CD14-positive monocyte (primary cell): ENCODE measurements at regions not wholly inside any gene's neighbourhood (a gene's known extent, or its start where the extent isn't known, plus 50 kb on each side); places are given as distances from the start of the nearest gene placed in this dataset.

Source experiments
- DNase-seq, 3 donors: peaks; one replicate each; pipeline ENCODE4 v3.0.0-alpha.2; 2011 to 2022
- H2AFZ ChIP-seq: 2 replicates; pipeline ENCODE4 v1.6.0; 2012; ENCODE audit warnings: mild to moderate bottlenecking, low read depth, low read length, inconsistent platforms; ENCODE audit not compliant: insufficient read depth, poor library complexity, severe bottlenecking
- H3K27ac ChIP-seq, 2 donors: 1 replicate in 1 of 2; 2 replicates in 1 of 2; pipeline ENCODE4 v1.5.1; 2012 to 2013; ENCODE audit warnings: low read length in 2 of 2, control low read depth in 1 of 2, inconsistent platforms in 1 of 2, low read depth in 1 of 2, mild to moderate bottlenecking in 1 of 2
- H3K27me3 ChIP-seq, 2 donors: one replicate each; pipeline versions ENCODE4 v1.6.0 to v1.6.1; 2011 to 2013; ENCODE audit warnings: low read length in 2 of 2; ENCODE audit not compliant: control insufficient read depth in 2 of 2, insufficient read depth in 2 of 2
- H3K36me3 ChIP-seq, 2 donors: replicated peaks in 1 of 2; 1 replicate in 1 of 2; 2 replicates in 1 of 2; pipeline versions ENCODE4 v1.5.1 to v1.6.1; 2012 to 2013; ENCODE audit warnings: low read length in 2 of 2, control low read depth in 1 of 2, inconsistent platforms in 1 of 2, mild to moderate bottlenecking in 1 of 2; ENCODE audit not compliant: insufficient read depth in 2 of 2, control insufficient read depth in 1 of 2
- H3K4me1 ChIP-seq, 2 donors: 1 replicate in 1 of 2; 2 replicates in 1 of 2; pipeline versions ENCODE4 v1.5.1 to v1.6.1; 2012 to 2013; ENCODE audit warnings: low read length in 2 of 2, control low read depth in 1 of 2, inconsistent platforms in 1 of 2, mild to moderate bottlenecking in 1 of 2, moderate library complexity in 1 of 2; ENCODE audit not compliant: insufficient read depth in 2 of 2, control insufficient read depth in 1 of 2
- H3K4me2 ChIP-seq: replicated peaks from 2 replicates; pipeline ENCODE3; 2012; ENCODE audit warnings: low read length, moderate library complexity, mild to moderate bottlenecking; ENCODE audit not compliant: poor library complexity, severe bottlenecking; ENCODE audit errors: extremely low read depth
- H3K4me3 ChIP-seq, 3 experiments: fragments of 200-600 bp in 1 of 3; sonication (generic) in 1 of 3; replicated peaks in 1 of 3; 1 replicate in 2 of 3; 2 replicates in 1 of 3; pipeline ENCODE4 v1.5.1; 2011 to 2013; ENCODE audit warnings: low read length in 3 of 3, mild to moderate bottlenecking in 3 of 3, control low read depth in 2 of 3, low read depth in 2 of 3, inconsistent platforms in 1 of 3, moderate library complexity in 1 of 3
- H3K79me2 ChIP-seq: 2 replicates; pipeline ENCODE4 v1.6.0; 2012; ENCODE audit warnings: mild to moderate bottlenecking, control low read depth, inconsistent platforms, low read length, moderate library complexity; ENCODE audit not compliant: insufficient read depth
- H3K9ac ChIP-seq: 2 replicates; pipeline ENCODE4 v1.6.0; 2017; ENCODE audit warnings: low read length, mild to moderate bottlenecking; ENCODE audit not compliant: insufficient read depth, poor library complexity, severe bottlenecking
- H3K9me3 ChIP-seq, 2 donors: replicated peaks in 1 of 2; 1 replicate in 1 of 2; 2 replicates in 1 of 2; pipeline versions ENCODE4 v1.5.1 to v1.6.1; 2012 to 2013; ENCODE audit warnings: low read length in 2 of 2, control low read depth in 1 of 2; ENCODE audit not compliant: control insufficient read depth in 1 of 2, insufficient read depth in 1 of 2
- H4K20me1 ChIP-seq: 2 replicates; pipeline ENCODE4 v1.6.0; 2012; ENCODE audit warnings: mild to moderate bottlenecking, low read length, control low read depth, moderate library complexity; ENCODE audit not compliant: insufficient read depth
- H3K27ac Mint-ChIP-seq, 7 donors: one replicate each; pipeline ENCODE4 v1.8.0; 2020; ENCODE audit warnings: mild to moderate bottlenecking in 7 of 7, mixed read lengths in 7 of 7, moderate library complexity in 6 of 7, inconsistent platforms in 2 of 7
- H3K27me3 Mint-ChIP-seq, 3 donors: one replicate each; pipeline ENCODE4 v1.8.0; 2021 to 2022; ENCODE audit warnings: low read depth in 3 of 3, mild to moderate bottlenecking in 3 of 3, mixed read lengths in 3 of 3, moderate library complexity in 3 of 3, inconsistent platforms in 1 of 3
- H3K36me3 Mint-ChIP-seq, 2 donors: one replicate each; pipeline ENCODE4 v1.8.0; 2020; ENCODE audit warnings: mixed read lengths in 2 of 2, inconsistent platforms in 1 of 2, mild to moderate bottlenecking in 1 of 2
- H3K4me1 Mint-ChIP-seq: one replicate; pipeline ENCODE4 v1.8.0; 2020; ENCODE audit warnings: mild to moderate bottlenecking, mixed read lengths
- H3K4me3 Mint-ChIP-seq, 2 donors: one replicate each; pipeline ENCODE4 v1.8.0; 2020; ENCODE audit warnings: mild to moderate bottlenecking in 2 of 2, mixed read lengths in 2 of 2, moderate library complexity in 1 of 2
- H3K9me3 Mint-ChIP-seq, 7 donors: one replicate each; pipeline ENCODE4 v1.8.0; 2020 to 2022; ENCODE audit warnings: mixed read lengths in 7 of 7, mild to moderate bottlenecking in 6 of 7, moderate library complexity in 6 of 7, inconsistent platforms in 2 of 7
- WGBS: methylation state at CpG from one replicate; pipeline ENCODE4 v1.1.5; 2013; ENCODE audit warnings: missing lambda C conversion rate; ENCODE audit not compliant: insufficient coverage; 5-methylcytosine and 5-hydroxymethylcytosine counted together
- intact Hi-C, 2 donors: fragments of 100-400 bp; cut with micrococcal nuclease; formaldehyde crosslinking; loops; one replicate each; pipeline versions ENCODE4 v1.15.0 to v1.15.1; 2023
- TF ChIP-seq, protein P1 (sequence below): fragments of 200-600 bp; IDR thresholded peaks from one replicate; pipeline ENCODE4 v1.8.0; 2022; ENCODE audit warnings: antibody characterized with exemption, mild to moderate bottlenecking

DNA sequence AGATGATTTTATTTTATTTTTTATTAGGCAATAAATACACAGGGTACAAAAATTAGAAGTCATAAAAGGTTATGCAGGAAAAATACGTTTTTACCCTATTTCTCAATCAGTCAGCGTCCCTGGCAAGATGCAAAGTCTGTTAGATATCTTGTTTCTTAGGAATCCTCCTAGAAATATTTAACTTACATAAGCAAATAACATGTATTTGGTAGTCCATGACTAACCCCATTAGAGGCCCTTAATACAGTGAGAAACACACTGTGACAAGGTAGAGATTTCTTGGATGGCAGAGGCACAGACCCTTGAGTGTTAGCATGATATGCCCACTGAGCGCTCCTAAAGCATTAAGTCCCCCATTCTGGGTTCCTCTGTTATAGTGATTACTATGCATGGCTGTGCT lies 121.2 kb upstream of the ADAMTSL1 start:
- Histone ChIP-seq H3K27me3 (no peaks in the 10 kb centered on the region), H3K9ac (no peak overlapping the region), H3K36me3 (no peaks in the 10 kb centered on the region), H3K4me1 (no peaks in the 10 kb centered on the region), H3K79me2 (no peaks in the 10 kb centered on the region), H3K4me2 (no peak overlapping the region), H2AFZ (no peak overlapping the region), H4K20me1 (no peaks in the 10 kb centered on the region), H3K4me3 (no peak overlapping the region), H3K27ac (no peak overlapping the region), H3K9me3 (no peaks in the 10 kb centered on the region)
- TF ChIP-seq, protein P1, sequence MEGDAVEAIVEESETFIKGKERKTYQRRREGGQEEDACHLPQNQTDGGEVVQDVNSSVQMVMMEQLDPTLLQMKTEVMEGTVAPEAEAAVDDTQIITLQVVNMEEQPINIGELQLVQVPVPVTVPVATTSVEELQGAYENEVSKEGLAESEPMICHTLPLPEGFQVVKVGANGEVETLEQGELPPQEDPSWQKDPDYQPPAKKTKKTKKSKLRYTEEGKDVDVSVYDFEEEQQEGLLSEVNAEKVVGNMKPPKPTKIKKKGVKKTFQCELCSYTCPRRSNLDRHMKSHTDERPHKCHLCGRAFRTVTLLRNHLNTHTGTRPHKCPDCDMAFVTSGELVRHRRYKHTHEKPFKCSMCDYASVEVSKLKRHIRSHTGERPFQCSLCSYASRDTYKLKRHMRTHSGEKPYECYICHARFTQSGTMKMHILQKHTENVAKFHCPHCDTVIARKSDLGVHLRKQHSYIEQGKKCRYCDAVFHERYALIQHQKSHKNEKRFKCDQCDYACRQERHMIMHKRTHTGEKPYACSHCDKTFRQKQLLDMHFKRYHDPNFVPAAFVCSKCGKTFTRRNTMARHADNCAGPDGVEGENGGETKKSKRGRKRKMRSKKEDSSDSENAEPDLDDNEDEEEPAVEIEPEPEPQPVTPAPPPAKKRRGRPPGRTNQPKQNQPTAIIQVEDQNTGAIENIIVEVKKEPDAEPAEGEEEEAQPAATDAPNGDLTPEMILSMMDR, result no peak
- no peak for DNase-seq
- peaks cover 0 to 2% (median 0%) of the 10 kb centered on the region in 7 donors for H3K9me3 Mint-ChIP-seq
- no peaks in the 10 kb centered on the region for H3K27me3 Mint-ChIP-seq
- intact Hi-C loops, result no loop called here
- H3K4me3 Mint-ChIP-seq, result no peak overlapping the region
- no peak overlapping the region for H3K27ac Mint-ChIP-seq
- WGBS, result 86% methylated on average over 1 of the region's 3 CpGs
- no peaks in the 10 kb centered on the region for H3K36me3 Mint-ChIP-seq
- no peaks in the 10 kb centered on the region for H3K4me1 Mint-ChIP-seq

DNA sequence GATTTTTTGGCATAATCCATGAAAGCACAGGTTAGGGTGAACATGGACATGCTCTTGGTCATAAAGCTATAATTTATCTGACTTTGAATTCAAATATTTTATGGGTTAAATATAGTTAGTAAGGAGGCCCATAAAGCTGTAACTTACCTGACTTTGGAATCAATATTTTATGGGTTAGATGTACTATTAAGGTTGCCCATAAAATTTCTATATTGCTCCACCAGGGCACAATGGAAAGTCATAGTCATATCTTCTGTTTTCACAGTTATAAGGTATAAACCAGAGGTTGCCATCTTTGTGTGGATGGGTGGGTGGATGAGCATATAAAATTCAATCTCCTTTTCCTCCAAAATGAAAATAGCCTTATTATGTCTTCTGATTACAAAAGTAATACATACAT lies 120.5 kb upstream of the ADAMTSL1 start:
- Mint-ChIP-seq H3K27me3 (no peaks in the 10 kb centered on the region), H3K36me3 (no peaks in the 10 kb centered on the region), H3K27ac (no peak overlapping the region), H3K9me3 (peaks cover 0 to 2% (median 0%) of the 10 kb centered on the region in 7 donors), H3K4me1 (no peaks in the 10 kb centered on the region), H3K4me3 (no peak overlapping the region)
- Histone ChIP-seq H3K4me2 (no peak overlapping the region), H3K79me2 (no peaks in the 10 kb centered on the region), H3K27ac (no peak overlapping the region), H3K9me3 (no peaks in the 10 kb centered on the region), H3K27me3 (no peaks in the 10 kb centered on the region), H3K9ac (no peak overlapping the region), H4K20me1 (no peaks in the 10 kb centered on the region), H3K36me3 (no peaks in the 10 kb centered on the region), H3K4me3 (no peak overlapping the region), H2AFZ (no peak overlapping the region), H3K4me1 (no peaks in the 10 kb centered on the region)
- TF ChIP-seq, protein P1, result no peak
- DNase-seq, result no peak
- intact Hi-C loops, result no loop called here
